HepG2 (cell line): ENCODE measurements at regions not wholly inside any gene's neighbourhood (a gene's known extent, or its start where the extent isn't known, plus 50 kb on each side); places are given as distances from the start of the nearest gene placed in this dataset.

ENCODE experiments used
- CHD4 ChIP-seq: fragments of 200-600 bp; sonication (generic); IDR thresholded peaks from 2 replicates; pipeline ENCODE4 v1.7.0; 2017; ENCODE audit warnings: mild to moderate bottlenecking, low read length, borderline replicate concordance
- CTCF ChIP-seq: sonication (generic); formaldehyde crosslinking; IDR thresholded peaks from 2 replicates; pipeline ENCODE4 v1.5.0; 2020; ENCODE audit warnings: mild to moderate bottlenecking, missing genetic modification reagents, moderate library complexity
- HMGA1 ChIP-seq: sonication (generic); formaldehyde crosslinking; conservative IDR thresholded peaks from 2 replicates; pipeline ENCODE4 v1.4.0; 2020; ENCODE audit warnings: missing genetic modification reagents
- MTF1 ChIP-seq: sonication (generic); formaldehyde crosslinking; IDR thresholded peaks from 2 replicates; pipeline ENCODE4 v1.5.0; 2020; ENCODE audit warnings: missing genetic modification reagents
- SMC3 ChIP-seq: IDR thresholded peaks from 2 replicates; pipeline ENCODE4 v1.6.1; 2011; ENCODE audit warnings: low read length, improper control_type of control experiment
- SYNCRIP ChIP-seq: fragments of 200-400 bp; formaldehyde crosslinking; IDR thresholded peaks from 2 replicates; pipeline ENCODE4 v1.6.1; 2018; ENCODE audit warnings: mild to moderate bottlenecking, low read depth, low read length; ENCODE audit not compliant: insufficient read depth
- THAP9 ChIP-seq: sonication (generic); formaldehyde crosslinking; IDR thresholded peaks from 2 replicates; pipeline ENCODE4; 2020; ENCODE audit warnings: missing genetic modification reagents, mild to moderate bottlenecking, borderline replicate concordance
- ZNF18 ChIP-seq: sonication (generic); formaldehyde crosslinking; IDR thresholded peaks from 2 replicates; pipeline ENCODE4 v1.8.0; 2022; ENCODE audit warnings: mild to moderate bottlenecking, missing genetic modification reagents; ENCODE audit not compliant: insufficient replicate concordance
- TF ChIP-seq, protein P1 (sequence below): sonication (generic); formaldehyde crosslinking; IDR thresholded peaks from 2 replicates; pipeline ENCODE4 v1.8.0; 2022; ENCODE audit warnings: missing genetic modification reagents, mild to moderate bottlenecking, inconsistent platforms, borderline replicate concordance

DNA sequence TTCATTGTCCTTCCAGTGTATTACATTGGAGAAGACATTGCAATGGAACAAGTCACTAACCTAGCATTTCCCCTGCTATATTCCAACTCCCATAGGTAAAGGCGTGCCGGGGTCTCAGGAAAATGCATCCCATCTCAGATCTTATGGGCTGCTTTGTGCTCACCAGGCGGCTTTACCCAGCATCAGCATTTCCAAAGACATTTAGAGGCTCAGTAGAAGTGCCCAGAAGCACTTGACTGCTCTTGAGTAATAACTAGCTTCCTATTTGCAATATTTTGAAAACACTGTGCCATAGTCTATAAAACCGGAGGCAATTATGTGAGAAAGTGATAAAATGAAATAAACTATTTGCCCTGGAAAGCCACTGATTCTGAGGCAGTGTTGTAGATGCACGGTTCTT, 415.0 kb upstream of the NPVF start:
- TF ChIP-seq SMC3 (no peak), CTCF (CRISPR knock-in tag) (no peak), HMGA1 (CRISPR knock-in tag) (no peak), SYNCRIP (no peak), THAP9 (no peak), CHD4 (no peak), MTF1 (CRISPR knock-in tag) (no peak), ZNF18 (CRISPR knock-in tag) (no peak)
- TF ChIP-seq, protein P1, sequence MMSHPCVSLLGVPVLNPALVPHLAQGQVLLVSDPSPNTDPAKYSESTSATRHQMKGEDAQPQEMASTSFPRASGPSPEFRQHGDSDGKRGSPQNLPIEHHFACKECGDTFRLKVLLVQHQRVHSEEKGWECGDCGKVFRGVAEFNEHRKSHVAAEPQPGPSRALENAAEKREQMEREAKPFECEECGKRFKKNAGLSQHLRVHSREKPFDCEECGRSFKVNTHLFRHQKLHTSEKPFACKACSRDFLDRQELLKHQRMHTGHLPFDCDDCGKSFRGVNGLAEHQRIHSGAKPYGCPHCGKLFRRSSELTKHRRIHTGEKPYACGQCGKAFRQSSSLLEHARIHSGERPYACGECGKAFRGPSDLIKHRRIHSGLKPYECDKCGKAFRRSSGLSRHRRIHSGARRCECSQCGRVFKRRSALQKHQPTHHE: no peak
